Skeletal muscle tissue (tissue), 3 donors: ENCODE measurements at regions not wholly inside any gene's neighbourhood (a gene's known extent, or its start where the extent isn't known, plus 50 kb on each side); places are given as distances from the start of the nearest gene placed in this dataset.
"Not testable (repeated sequence)": the region's sequence is repeated elsewhere in the genome, so short reads cannot be mapped to it uniquely, and the experiment has no call there.

Experiments used
- H3K27ac ChIP-seq: one replicate; pipeline ENCODE4 v1.7.0; 2013; ENCODE audit warnings: mild to moderate bottlenecking, low read depth, low read length, inconsistent platforms
- H3K27me3 ChIP-seq, 3 donors: one replicate each; pipeline ENCODE4 v1.7.0; 2013; ENCODE audit warnings: low read length in 3 of 3; ENCODE audit not compliant: control insufficient read depth in 3 of 3, insufficient read depth in 3 of 3
- H3K36me3 ChIP-seq, 3 donors: one replicate each; pipeline ENCODE4 v1.7.0; 2013; ENCODE audit warnings: low read length in 3 of 3; ENCODE audit not compliant: control insufficient read depth in 3 of 3, insufficient read depth in 3 of 3
- H3K4me1 ChIP-seq, 3 donors: one replicate each; pipeline ENCODE4 v1.7.0; 2013; ENCODE audit warnings: low read length in 3 of 3, mild to moderate bottlenecking in 3 of 3; ENCODE audit not compliant: control insufficient read depth in 3 of 3, insufficient read depth in 3 of 3
- H3K4me3 ChIP-seq, 3 donors: one replicate each; pipeline ENCODE4 v1.7.0; 2013; ENCODE audit warnings: low read length in 3 of 3
- H3K9ac ChIP-seq, 3 donors: one replicate each; pipeline ENCODE4 v1.7.0; 2013; ENCODE audit warnings: low read length in 3 of 3, mild to moderate bottlenecking in 3 of 3, moderate library complexity in 2 of 3, low read depth in 1 of 3
- H3K9me3 ChIP-seq, 3 donors: one replicate each; pipeline ENCODE4 v1.7.0; 2013; ENCODE audit warnings: low read length in 3 of 3; ENCODE audit not compliant: control insufficient read depth in 3 of 3
- donor health status: Osteomylitis.

DNA sequence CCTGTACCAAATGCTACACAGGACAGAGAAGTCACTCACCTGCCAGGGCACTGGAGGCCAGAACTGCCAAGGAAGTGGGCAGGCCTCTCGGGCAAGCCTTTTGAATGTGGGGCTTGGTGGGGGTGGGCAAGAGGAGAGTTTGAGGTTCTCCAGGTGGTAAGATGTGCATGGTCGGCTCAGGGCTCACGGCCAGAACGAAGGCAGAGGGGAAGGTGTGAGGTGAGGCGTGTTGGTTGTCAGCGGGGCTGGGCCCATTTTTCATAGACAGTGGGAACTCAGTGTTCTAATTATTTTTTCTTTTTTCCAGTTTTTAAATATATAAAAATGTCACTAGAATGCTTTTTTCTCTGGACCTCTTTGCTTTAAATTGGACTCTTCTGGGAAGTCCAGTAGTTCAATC is 145.8 kb downstream of the BCL2L11 start:
- H3K36me3 ChIP-seq, H3K9me3 ChIP-seq, H3K4me1 ChIP-seq, H3K27ac ChIP-seq, H3K27me3 ChIP-seq, H3K4me3 ChIP-seq, H3K9ac ChIP-seq: not testable (repeated sequence)

GRCh38 chr2:111267038-111267437 is 146.3 kb downstream of the BCL2L11 start:
- H3K36me3 ChIP-seq, H3K4me3 ChIP-seq, H3K9me3 ChIP-seq, H3K4me1 ChIP-seq, H3K9ac ChIP-seq, H3K27ac ChIP-seq, H3K27me3 ChIP-seq: not testable (repeated sequence)

- H3K27ac ChIP-seq, H3K27me3 ChIP-seq, H3K4me3 ChIP-seq, H3K36me3 ChIP-seq, H3K4me1 ChIP-seq, H3K9ac ChIP-seq, H3K9me3 ChIP-seq: not testable (repeated sequence)
Measured at GRCh38 chr2:111269761-111270323, 149.1 kb downstream of the BCL2L11 start.

GRCh38 chr2:111270569-111270968 is 149.9 kb downstream of the BCL2L11 start:
- not testable (repeated sequence) for H3K27me3 ChIP-seq, H3K36me3 ChIP-seq, H3K27ac ChIP-seq, H3K4me1 ChIP-seq, H3K9ac ChIP-seq, H3K9me3 ChIP-seq, H3K4me3 ChIP-seq

DNA sequence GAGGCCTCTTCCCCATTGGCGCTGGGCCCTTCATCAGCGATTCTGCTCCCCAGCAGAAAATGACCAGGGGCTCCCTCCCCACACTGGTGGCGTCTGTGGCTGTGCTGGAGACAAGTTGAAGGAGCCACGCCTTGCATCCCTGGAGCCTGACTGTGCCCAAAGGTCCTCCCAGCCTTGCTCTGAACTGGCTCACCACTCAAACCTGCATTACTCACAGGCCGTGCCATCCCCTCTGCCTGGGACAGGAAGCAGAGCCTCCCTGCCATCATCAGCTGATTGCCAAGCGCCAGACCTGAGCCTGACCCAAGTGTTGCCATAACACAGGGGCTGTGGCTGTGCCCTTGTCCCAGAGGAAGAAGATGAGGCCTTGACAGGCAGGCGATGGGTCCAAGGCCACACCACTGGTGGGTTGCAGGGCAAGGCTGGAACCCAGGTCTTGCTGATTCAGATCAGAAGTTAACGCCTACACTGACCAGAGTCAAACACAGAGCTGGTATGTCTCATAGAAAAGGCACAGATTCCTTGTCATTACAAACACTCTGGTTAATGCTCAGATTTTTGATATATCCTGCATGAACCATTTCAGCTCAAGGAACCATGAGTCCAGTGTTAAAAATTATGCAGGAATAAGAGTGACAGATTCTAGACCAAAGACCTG is 151.1 kb downstream of the BCL2L11 start:
- not testable (repeated sequence) for H3K9ac ChIP-seq, H3K9me3 ChIP-seq, H3K4me1 ChIP-seq, H3K4me3 ChIP-seq, H3K36me3 ChIP-seq, H3K27ac ChIP-seq, H3K27me3 ChIP-seq

DNA sequence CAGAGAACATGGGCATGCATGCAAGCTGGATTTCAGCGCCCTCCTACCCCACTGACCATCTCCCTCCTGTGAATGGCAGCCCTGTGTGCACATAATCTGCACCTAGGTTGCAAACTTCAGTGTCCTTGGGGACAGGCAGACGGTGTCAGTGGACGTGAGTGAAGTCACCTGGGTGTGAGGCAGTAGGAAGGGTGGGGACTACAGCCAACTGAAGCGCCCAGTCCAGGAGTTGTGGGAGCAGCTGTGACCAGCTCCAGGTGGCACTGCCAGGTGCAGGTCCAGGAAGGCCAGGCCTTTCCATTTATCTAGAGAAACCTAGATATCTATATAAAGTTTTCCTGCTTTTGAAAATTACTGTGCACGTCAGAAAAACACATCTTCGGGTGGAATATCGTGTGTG is 152.3 kb downstream of the BCL2L11 start:
- H3K9me3 ChIP-seq, H3K27me3 ChIP-seq, H3K36me3 ChIP-seq, H3K9ac ChIP-seq, H3K4me1 ChIP-seq, H3K27ac ChIP-seq, H3K4me3 ChIP-seq: not testable (repeated sequence)

GRCh38 chr2:111275047-111275853 is 154.5 kb downstream of the BCL2L11 start:
- not testable (repeated sequence) for H3K9ac ChIP-seq, H3K9me3 ChIP-seq, H3K4me3 ChIP-seq, H3K27ac ChIP-seq, H3K4me1 ChIP-seq, H3K36me3 ChIP-seq, H3K27me3 ChIP-seq

DNA sequence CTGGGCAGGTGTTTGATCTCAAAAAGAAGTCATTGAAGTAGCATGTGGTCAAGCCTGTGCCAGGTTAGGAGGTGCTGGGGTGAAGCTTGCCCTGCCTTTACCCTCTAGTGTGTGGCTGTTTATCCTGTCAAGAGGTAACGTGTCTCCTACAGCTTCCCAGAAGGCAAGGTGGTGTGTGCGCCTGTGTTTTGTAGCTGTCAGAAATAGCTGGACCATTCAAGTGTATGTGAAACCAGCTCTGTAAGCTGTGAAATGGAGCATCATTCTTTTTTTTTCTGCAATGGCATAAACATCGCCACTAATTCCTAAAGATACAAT is 155.1 kb downstream of the BCL2L11 start:
- not testable (repeated sequence) for H3K9ac ChIP-seq, H3K27ac ChIP-seq, H3K4me1 ChIP-seq, H3K27me3 ChIP-seq, H3K36me3 ChIP-seq, H3K9me3 ChIP-seq, H3K4me3 ChIP-seq

GRCh38 chr2:111278133-111278532 is 157.4 kb downstream of the BCL2L11 start:
- H3K27ac ChIP-seq, H3K9me3 ChIP-seq, H3K4me3 ChIP-seq, H3K36me3 ChIP-seq, H3K4me1 ChIP-seq, H3K27me3 ChIP-seq, H3K9ac ChIP-seq: not testable (repeated sequence)

DNA sequence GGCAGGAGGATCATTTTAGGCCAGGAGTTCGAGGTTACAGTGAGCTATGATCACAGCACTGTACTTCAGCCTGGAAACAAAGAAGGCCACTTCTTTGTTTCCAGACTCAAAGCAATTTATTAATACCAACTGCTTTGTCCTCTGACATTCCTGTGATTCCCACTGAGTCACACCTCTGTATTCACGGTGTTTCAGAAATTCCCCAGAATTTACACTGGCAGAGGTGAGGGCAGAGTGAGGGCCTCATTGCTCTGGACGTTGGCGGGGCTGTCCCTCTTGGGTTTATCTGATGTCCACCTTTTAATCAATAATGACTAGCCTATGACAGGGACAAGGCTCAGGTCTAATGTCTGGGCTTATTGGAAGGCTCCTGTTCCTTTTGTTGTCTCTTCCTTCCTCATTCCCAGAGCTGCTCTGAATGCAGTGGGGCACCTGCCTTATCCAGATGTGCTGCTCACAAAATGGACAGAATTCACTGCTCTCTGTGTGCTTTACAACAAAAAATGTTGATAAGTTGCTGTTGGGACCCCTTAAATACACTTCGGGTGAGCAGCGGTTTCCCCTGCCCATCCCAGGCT is 160.1 kb downstream of the BCL2L11 start:
- not testable (repeated sequence) for H3K36me3 ChIP-seq, H3K4me1 ChIP-seq, H3K4me3 ChIP-seq, H3K9ac ChIP-seq, H3K27ac ChIP-seq, H3K27me3 ChIP-seq, H3K9me3 ChIP-seq
